ENCODE measurements at regions not wholly inside any gene's neighbourhood (a gene's known extent, or its start where the extent isn't known, plus 50 kb on each side); places are given as distances from the start of the nearest gene placed in this dataset.
"Not testable (repeated sequence)": the region's sequence is repeated elsewhere in the genome, so short reads cannot be mapped to it uniquely, and the experiment has no call there.

DNA sequence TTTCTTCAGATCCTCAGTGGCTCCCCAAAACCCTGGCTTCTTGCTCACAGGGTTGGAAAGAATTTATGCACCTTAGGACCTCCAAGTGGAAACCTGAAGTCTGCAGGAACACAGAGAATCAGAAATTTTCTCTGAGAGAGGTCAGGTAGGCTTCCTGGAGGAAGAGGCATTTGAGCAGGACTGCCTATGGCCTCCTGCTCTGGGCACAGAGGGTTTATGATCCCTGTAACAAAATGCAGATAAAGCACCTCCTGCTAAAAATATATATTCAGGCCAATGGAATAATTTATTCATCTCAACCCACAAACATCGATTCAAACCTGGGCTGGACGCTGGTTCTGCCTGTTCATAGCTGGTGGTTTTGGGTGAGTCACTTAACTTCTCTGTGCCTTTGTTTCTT lies 68.1 kb upstream of the FGF3 start:
- DNase-seq (ENCODE audit: low read depth) = no peak

DNA sequence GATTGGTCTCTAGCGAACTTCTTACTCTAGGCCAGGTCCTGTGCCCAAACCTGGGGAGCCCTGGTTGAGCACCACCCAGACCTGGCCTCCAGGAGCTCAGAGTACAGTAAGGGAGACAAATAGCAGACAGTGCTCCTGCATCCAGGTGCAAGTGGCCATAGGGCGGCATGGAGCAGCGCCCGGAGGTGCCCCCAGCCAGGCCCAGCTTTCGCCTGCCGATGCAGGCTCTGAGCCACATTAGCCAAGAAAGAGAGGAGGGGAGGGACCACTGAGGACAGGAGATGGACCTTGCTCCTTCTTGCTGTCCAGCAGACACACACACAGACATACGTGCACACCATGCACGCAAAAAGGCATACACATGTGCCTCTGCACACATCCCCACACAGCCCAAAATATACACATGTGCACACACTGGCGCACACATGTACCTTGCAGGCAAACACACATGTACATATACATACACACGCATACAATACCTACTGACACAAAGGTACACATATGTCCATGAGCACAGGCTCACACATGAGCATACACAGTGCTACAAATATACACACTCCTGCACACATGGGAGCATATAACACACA lies 68.7 kb upstream of the FGF3 start:
- no peak for DNase-seq (ENCODE audit: low read depth)

DNA sequence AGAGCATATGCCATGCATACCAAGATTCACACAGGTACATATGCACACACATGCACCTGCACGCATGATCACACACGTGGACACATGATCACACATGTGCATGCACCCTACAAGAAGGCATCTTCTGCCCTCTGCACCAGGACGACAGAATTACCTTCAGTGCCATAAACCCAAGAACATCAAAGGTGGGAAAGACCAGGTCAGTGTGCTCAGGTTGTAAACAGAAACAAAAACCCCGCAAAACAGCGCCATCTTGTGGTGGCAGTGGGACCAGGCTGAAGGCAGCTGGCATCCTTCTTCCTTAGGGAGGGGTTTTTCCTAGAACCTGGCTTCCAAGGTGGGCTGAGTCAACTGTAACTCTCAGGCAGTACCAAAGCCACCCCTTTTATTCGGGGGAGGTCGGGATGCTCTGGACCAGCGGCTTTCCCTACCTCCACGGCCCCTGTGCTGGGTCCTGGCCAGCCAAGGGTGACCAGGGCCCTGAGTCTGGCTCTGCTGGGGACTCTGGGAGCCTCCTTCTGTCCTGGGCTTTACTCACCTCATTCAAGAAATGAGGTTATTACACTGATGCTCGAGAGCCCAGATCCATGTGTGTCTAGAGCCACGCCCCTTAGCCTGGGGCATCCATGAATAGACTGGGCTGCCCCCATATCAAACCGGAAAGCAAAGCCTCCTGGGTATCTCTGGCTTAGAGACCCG lies 69.4 kb upstream of the FGF3 start:
- DNase-seq (ENCODE audit: low read depth) = peak; percentile 32

DNA sequence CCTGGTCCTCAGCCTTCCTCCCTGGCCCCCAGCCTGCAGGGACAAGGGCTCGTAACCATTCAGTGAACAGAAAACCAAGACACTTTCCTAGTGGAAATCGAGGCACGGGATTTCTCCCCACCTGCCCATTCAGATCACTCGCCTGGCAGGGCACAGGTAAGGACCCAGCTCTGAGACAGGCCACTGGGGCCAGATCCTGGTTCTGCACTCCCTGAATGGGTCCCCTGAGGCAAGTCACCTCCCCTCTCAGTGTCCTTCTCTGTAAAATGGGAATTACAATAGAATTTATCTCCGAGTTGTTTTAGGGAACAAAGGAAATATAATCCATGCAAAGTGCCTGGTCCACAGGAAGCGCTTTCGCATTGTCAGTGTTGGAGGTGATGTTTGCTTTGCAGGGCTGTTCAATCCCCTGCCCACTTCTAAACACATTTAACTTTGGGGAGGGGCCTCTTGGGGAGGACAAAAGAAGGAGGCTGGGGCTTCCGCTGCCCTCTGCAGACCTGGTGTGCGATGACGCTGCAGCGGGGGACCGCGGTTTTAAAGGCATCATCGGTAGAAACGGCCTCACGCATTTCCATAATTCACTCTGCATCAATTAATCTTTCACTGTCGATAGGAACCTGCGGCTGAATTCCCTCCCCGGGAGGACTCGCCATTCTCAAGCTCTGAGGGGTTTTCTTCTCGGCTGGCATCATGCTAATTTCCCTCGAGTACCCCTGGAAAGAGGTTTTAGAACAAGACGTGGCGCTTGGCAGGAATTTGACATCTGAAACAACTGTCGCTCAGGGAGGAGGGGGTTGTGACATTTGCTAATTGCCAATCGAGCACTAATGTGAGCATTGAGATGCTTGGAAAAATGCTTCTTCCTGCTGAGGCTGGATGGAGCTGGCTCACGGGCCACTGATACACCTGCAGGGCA lies 70.4 kb upstream of the FGF3 start:
- DNase-seq (ENCODE audit: low read depth) = no peak

DNA sequence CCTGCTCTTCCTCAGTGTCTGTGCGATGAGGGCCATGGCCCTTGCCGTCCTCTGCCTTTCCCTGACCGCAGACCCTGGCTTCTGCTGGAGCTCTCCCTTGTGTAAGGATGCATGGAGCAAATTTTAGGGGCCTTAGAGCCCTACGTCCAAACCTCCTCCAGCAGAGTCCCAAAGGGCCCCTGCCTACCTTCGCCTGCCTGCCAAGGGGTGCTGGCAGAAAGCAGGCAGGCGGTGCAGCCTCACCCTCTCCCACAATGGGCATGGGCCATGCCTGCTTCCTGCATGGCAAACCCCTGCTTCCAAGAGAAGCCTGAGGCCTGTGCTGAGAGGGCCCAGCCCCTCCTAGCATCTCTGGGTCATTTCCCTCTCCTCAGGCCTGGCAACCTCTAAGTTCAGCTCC lies 71.3 kb upstream of the FGF3 start:
- DNase-seq (ENCODE audit: low read depth) = no peak

- DNase-seq (ENCODE audit: low read depth) = no peak
Measured at GRCh38 chr11:69891421-69892236, 72.4 kb upstream of the FGF3 start.

DNA sequence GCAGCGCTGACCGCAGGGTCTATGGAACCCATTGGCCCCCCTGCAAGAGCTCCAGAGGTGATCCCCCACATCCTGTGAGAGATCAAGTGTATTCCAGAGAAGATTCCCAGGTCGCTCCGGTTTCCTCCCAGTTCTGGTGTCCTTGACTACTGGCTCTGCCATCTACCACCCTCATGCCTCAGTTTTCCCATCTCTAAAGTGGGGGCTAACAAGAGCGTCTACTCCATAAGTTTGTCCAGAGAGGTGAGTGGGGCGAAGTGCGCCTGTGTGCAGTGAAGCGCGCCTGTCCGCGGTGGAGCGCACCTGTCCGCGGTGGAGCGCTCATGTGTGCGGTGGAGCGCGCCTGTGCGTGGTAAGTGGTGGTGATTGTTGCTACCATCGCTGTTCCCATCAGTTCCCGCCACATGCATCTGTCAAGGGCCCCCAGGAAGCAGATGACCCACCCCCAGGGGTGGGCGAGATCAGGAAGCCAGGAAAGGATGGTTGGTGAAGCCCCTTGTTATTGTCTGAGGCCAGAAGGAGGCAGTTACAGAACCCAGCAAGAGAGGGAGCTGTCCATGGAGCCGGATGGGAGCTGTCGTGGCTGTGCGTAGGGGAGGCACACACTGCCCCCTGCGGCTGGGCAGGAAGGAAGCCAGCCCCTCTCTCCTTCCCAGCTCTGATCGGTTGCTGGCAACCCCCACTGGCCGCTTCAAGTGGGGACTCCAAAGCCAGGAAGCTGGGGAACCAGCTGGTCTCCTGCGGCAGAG lies 73.2 kb upstream of the FGF3 start:
- peak; percentile 29 for DNase-seq (ENCODE audit: low read depth)

DNA sequence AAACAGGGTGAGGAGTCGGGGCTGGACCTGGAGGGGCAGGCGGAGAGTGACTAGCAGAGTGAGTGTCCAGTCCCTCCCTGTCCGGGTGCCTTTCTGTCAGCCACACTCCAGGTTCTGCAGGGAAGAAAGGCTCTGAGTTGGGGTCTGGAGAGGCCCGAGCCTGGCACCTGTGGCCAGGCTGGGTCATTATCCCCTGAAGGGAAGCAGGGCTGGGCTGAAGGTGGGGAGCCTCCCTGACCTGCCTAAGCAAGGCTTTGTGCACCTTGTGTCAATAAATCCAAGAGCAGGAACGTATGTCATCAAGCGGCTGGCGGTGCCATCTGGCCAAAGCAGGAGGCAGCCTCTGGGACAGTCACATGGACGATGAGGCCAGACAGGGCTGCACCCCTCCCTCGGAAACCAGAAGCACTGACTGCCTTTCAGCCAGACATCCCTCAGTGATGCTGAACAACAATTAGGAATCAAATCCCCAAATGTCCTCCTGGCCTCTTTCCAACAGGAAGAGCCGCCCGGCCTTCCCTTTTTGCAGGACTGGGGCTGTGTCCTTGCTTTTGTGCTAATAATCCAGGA lies 73.9 kb upstream of the FGF3 start:
- no peak for DNase-seq (ENCODE audit: low read depth)

DNA sequence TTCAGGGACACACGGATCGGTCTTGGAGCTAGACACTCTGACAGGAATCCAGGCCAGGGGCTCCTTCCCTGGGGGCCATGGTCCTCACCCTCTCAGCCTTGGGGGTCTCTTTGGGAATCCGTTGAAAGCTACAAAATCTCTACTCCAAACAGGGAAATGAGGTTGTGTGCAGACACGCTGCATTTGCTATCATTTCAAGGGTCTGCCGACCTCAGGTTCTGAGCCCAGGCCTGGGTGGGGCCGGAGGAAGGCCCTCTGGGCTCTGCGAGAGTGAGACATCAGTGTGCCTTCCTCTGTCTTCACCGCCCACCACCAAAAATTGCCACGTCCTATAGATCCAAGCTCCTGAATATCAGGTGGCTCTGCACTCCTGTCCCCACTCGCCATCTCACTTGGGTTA lies 74.4 kb upstream of the FGF3 start:
- no peak for DNase-seq (ENCODE audit: low read depth)

DNA sequence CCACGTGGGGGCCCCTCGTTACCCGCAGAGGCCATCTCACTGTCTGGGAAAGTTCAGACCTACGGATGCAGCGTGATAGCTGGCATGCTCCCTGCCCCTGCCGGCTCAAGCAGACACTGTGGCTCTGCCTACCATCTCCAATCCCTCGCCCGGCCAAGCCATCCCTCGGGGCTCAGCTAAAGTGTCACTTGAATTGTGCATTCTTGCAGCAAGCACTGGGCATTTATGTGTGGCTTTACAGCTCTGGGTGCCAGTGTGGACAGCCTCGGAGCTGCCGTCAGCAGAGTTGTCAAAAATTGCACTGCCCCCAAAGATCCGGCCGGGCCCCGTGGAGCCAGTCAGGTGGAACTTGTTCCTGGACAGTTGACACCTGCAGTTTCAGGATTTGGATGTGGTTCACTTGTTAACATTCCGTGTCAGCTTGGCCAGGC lies 75.0 kb upstream of the FGF3 start:
- DNase-seq (ENCODE audit: low read depth) = no peak

- DNase-seq (ENCODE audit: low read depth) = no peak
Measured at GRCh38 chr11:69894648-69895047, 75.4 kb upstream of the FGF3 start.

GRCh38 chr11:69896250-69896649 lies 77.0 kb upstream of the FGF3 start:
- DNase-seq (ENCODE audit: low read depth) = no peak

DNA sequence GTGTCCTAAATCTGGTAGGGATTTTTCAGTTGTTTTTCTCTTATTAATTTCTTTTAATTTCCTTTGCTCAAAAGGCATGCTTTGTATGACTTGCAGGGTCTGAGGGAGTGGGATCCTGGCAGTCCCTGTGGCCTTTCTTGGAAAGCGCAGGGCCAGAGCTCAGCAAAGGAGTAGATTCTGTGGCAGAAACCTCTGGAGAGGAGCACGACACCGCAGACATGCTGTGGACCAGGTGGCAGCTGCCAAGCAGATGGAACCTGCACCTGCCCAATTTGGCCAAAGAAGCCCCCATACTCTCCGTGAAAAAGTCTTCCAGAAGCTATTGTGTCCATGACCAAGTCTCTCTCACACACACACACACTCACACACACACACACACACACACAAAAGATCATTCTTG lies 78.9 kb upstream of the FGF3 start:
- no peak for DNase-seq (ENCODE audit: low read depth)

DNA sequence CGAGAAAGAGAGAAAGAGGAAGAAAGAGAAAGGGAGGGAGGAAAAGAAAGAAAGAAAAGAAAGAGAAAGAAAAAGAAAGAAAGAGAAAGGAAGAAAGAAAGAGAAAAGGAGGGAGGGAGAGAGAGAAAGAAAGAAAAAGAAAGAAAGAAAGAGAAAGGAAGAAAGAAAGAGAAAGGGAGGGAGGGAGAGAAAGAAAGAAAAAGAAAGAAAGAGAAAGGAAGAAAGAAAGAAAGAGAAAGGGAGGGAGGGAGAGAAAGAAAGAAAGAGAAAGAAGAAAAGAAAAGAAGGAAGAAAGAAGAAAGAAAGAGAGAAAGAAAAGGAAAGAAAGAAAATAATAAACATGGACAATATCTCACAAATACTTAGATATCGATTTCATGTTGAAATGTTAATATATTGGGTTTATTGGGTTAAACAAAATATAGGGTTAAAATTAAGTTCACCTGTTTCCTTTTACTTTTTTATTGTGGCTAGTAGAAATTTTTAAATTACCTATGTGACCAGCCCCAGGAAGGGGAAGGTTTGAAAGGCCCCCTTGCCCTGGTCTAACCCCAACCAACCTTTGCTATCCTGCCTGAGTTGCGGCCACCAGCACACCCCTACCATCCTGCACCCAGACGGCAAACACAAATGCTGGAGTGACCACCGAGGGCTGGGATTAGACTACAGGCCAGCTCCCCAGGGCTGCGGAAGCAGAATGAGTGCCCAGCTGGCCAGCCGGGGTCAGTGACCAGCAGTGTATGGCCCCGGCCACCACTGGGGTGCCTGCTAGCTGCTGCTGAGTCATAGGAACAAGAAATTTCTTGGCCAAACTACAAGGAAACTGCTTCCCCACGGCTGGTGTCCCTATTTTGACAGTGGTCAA lies 81.0 kb upstream of the FGF3 start:
- no peak for DNase-seq (ENCODE audit: low read depth)

DNA sequence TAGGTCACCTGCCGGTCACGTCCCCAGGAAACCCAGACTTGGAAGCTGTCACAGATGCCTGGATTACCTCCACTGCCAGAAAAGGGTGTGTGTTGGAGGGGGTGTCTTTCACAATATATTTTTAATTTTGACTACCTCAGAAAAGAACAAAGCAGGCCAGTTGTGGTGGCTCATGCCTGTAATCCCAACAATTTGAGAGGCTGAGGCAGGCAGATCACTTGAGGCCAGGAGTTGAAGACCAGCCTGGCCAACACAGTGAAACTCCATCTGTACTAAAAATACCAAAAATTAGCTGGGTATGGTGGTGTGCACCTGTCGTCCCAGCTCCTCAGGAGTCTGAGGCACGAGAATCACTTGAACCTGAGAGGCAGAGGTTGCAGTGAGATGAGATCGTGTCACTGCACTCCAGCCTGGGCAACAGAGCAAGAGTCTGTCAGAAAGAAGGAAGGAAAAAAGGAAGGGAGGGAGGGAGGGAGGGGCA lies 81.6 kb upstream of the FGF3 start:
- DNase-seq (ENCODE audit: low read depth) = not testable (repeated sequence)

DNA sequence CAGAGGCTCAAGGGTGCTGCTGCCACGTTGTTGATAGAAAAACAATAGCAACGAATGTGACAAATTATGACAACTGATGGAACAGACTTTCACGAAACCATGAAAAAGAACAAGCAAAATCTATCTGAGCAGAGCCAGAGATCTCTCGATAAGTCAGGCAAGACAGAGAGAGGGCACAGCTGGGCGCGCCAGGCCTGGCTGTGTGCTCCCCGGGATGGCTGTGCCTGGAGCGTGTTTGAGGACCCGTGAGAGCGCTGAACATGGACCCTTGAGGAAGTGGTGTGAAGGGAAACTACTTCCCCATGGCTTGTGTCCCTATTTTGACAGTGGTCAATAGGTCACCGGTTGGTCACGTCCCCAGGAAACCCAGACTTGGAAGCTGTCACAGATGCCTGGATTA lies 83.1 kb upstream of the FGF3 start:
- no peak for DNase-seq (ENCODE audit: low read depth)

GRCh38 chr11:69903211-69903610 lies 84.0 kb upstream of the FGF3 start:
- no peak for DNase-seq (ENCODE audit: low read depth)

- peak; percentile 60 for DNase-seq (ENCODE audit: low read depth)
Measured at GRCh38 chr11:69904161-69904973, 85.2 kb upstream of the FGF3 start.

DNA sequence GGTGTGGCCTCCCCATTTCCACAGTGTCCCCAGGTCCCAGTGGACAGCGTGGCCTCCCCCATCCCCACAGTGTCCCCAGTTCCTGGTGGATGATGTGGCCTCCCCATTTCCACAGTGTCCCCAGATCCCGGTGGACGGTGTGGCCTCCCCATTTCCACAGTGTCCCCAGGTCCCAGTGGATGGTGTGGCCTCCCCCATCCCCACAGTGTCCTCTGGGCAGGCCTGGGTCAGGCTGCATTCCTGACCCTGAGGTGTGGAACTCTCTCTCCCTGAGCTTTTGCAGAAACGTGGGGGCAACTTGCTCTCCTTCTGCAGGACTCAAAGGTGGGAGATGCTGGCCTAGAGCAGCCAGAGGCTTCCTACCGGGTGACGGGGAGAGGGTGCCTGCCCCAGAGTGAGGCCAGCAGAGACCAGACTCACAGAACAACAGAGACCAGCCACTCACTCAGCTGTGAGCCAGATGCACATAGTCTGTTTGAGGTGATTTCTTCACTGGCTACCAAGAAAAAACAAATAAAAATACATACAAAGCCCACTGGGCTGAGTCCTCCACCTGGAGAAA lies 85.8 kb upstream of the FGF3 start:
- no peak for DNase-seq (ENCODE audit: low read depth)
